HepG2 (cell line): ENCODE measurements at regions not wholly inside any gene's neighbourhood (a gene's known extent, or its start where the extent isn't known, plus 50 kb on each side); places are given as distances from the start of the nearest gene placed in this dataset.

Experiments used
- ATAC-seq: fragments of 200-7000 bp; cut with Tn5 transposase; 3 replicates; pipeline ENCODE4 v1.9.1; 2020; ENCODE audit warnings: mild to moderate bottlenecking, moderate library complexity
- BruUV-seq: library from RNA; stranded (reverse); fragments of 400-500 nt; replicated peaks from 2 replicates; lab custom pipeline; 2021; lab: Mats Ljungman, UMichigan
- CTCF ChIA-PET: fragments of 300-600 bp; formaldehyde crosslinking; extraction: SDS; loops from one replicate; lab custom pipeline; 2021; ENCODE audit warnings: low total read pairs, inconsistent platforms, low intra/inter-chr PET ratio; lab: Yijun Ruan, JAX
- POLR2A ChIA-PET: fragments of 350-600 bp; sonication (Branson Sonifier 250); formaldehyde crosslinking; loops from one replicate; lab custom pipeline; 2020; ENCODE audit warnings: antibody characterized with exemption, inconsistent platforms; lab: Yijun Ruan, JAX
- DNase-seq: peaks from one replicate; pipeline ENCODE4 v3.0.0-alpha.2; 2015; ENCODE audit warnings: low spot score
- FAIRE-seq: peaks from 3 replicates; lab custom pipeline; 2011; peaks lifted over from hg19 to GRCh38; lab: Jason Lieb, UNC
- H2AFZ ChIP-seq: one replicate; pipeline ENCODE4 v1.6.1; 2011; ENCODE audit warnings: low read length, inconsistent platforms
- H3K27ac ChIP-seq: fragments of 300-600 bp; 3 replicates; pipeline ENCODE4 v1.8.0; 2011; ENCODE audit warnings: mixed run types, mild to moderate bottlenecking, mixed read lengths, low read length, inconsistent platforms; ENCODE audit not compliant: insufficient read depth; ENCODE audit errors: extremely low read length
- H3K27me3 ChIP-seq, 2 experiments: fragments of 200-600 bp in 1 of 2; 2 replicates in 1 of 2; 3 replicates in 1 of 2; pipeline versions ENCODE4 v1.6.0 to v1.8.0; 2011; ENCODE audit warnings: low read length in 2 of 2, mild to moderate bottlenecking in 2 of 2, moderate library complexity in 2 of 2, inconsistent platforms in 1 of 2; ENCODE audit not compliant: insufficient read depth in 2 of 2, control insufficient read depth in 1 of 2
- H3K36me3 ChIP-seq, 2 experiments: fragments of 200-600 bp in 1 of 2; replicated peaks in 1 of 2; 2 replicates in 1 of 2; 3 replicates in 1 of 2; pipeline versions ENCODE4 v1.5.1 to v1.8.0; 2011; ENCODE audit warnings: low read length in 2 of 2, inconsistent platforms in 1 of 2; ENCODE audit not compliant: insufficient read depth in 2 of 2, control insufficient read depth in 1 of 2
- H3K4me1 ChIP-seq: 2 replicates; pipeline ENCODE4 v1.5.1; 2012; ENCODE audit warnings: low read length, inconsistent platforms; ENCODE audit not compliant: insufficient read depth
- H3K4me2 ChIP-seq: 2 replicates; pipeline ENCODE4 v1.6.0; 2011; ENCODE audit warnings: low read depth, low read length, inconsistent platforms
- H3K4me3 ChIP-seq, 3 experiments: fragments of 200-600 bp in 1 of 3; sonication (generic), shearing (Covaris generic) in 1 of 3; replicated peaks in 1 of 3; 2 replicates each; pipeline ENCODE4 v1.5.1; 2011 to 2016; ENCODE audit warnings: low read length in 3 of 3, inconsistent platforms in 2 of 3, low read depth in 2 of 3, mild to moderate bottlenecking in 2 of 3, control low read depth in 1 of 3, mixed read lengths in 1 of 3; ENCODE audit not compliant: insufficient read depth in 1 of 3
- H3K79me2 ChIP-seq: one replicate; pipeline ENCODE4 v1.6.1; 2011; ENCODE audit warnings: low read length, inconsistent platforms; ENCODE audit not compliant: insufficient read depth
- H3K9ac ChIP-seq: 2 replicates; pipeline ENCODE4 v1.6.0; 2011; ENCODE audit warnings: mild to moderate bottlenecking, low read depth, low read length, inconsistent platforms; ENCODE audit not compliant: insufficient read depth
- H3K9me3 ChIP-seq: 2 replicates; pipeline ENCODE4 v1.5.1; 2012; ENCODE audit warnings: mild to moderate bottlenecking, low read length
- H4K20me1 ChIP-seq: 2 replicates; pipeline ENCODE4 v1.6.0; 2011; ENCODE audit warnings: inconsistent platforms, mild to moderate bottlenecking, low read length, moderate library complexity; ENCODE audit not compliant: insufficient read depth
- ERF ChIP-seq: IDR thresholded peaks from 2 replicates; pipeline ENCODE4 v1.6.1; 2018; ENCODE audit warnings: missing biosample characterization, missing genetic modification reagents
- FOXC1 ChIP-seq: sonication (generic); formaldehyde crosslinking; IDR thresholded peaks from 2 replicates; pipeline ENCODE4 v1.8.0; 2022; ENCODE audit warnings: mild to moderate bottlenecking, missing genetic modification reagents, borderline replicate concordance
- HOXA9 ChIP-seq: sonication (generic); formaldehyde crosslinking; IDR thresholded peaks from 2 replicates; pipeline ENCODE4 v1.8.1; 2022; ENCODE audit warnings: missing genetic modification reagents, mild to moderate bottlenecking, moderate library complexity, borderline replicate concordance
- KLF12 ChIP-seq: sonication (generic); formaldehyde crosslinking; IDR thresholded peaks from 2 replicates; pipeline ENCODE4 v1.4.0; 2020; ENCODE audit warnings: missing genetic modification reagents, borderline replicate concordance
- MED8 ChIP-seq: sonication (generic); formaldehyde crosslinking; IDR thresholded peaks from 2 replicates; pipeline ENCODE4 v1.8.1; 2023; ENCODE audit warnings: mild to moderate bottlenecking, missing genetic modification reagents; ENCODE audit not compliant: insufficient replicate concordance
- REL ChIP-seq: sonication (generic); formaldehyde crosslinking; conservative IDR thresholded peaks from 2 replicates; pipeline ENCODE4 v1.8.0; 2022; ENCODE audit warnings: mild to moderate bottlenecking, missing genetic modification reagents, moderate library complexity
- TBL1XR1 ChIP-seq: fragments of 150-350 bp; IDR thresholded peaks from 2 replicates; pipeline ENCODE4 v1.6.1; 2014; ENCODE audit warnings: borderline replicate concordance, low read length; ENCODE audit not compliant: partially characterized antibody
- ZBTB42 ChIP-seq: sonication (generic); formaldehyde crosslinking; IDR thresholded peaks from 2 replicates; pipeline ENCODE4 v1.5.0; 2020; ENCODE audit warnings: mild to moderate bottlenecking, missing genetic modification reagents
- ZMAT3 ChIP-seq: sonication (generic); formaldehyde crosslinking; conservative IDR thresholded peaks from 2 replicates; pipeline ENCODE4 v1.7.0; 2021; ENCODE audit warnings: missing genetic modification reagents
- ZNF251 ChIP-seq: sonication (generic); formaldehyde crosslinking; IDR thresholded peaks from 2 replicates; pipeline ENCODE4 v1.9.0; 2021; ENCODE audit warnings: mild to moderate bottlenecking, missing genetic modification reagents
- ZNF547 ChIP-seq: sonication (generic); formaldehyde crosslinking; IDR thresholded peaks from 2 replicates; pipeline ENCODE4 v1.5.1; 2020; ENCODE audit warnings: mild to moderate bottlenecking, missing genetic modification reagents
- ZNF562 ChIP-seq: sonication (generic); formaldehyde crosslinking; IDR thresholded peaks from 2 replicates; pipeline ENCODE4 v1.8.0; 2022; ENCODE audit warnings: missing genetic modification reagents, borderline replicate concordance
- ZNF713 ChIP-seq: sonication (generic); formaldehyde crosslinking; IDR thresholded peaks from 2 replicates; pipeline ENCODE4 v1.4.0; 2020; ENCODE audit warnings: mild to moderate bottlenecking, missing genetic modification reagents
- ZNF891 ChIP-seq: sonication (generic); formaldehyde crosslinking; IDR thresholded peaks from 2 replicates; pipeline ENCODE4 v1.5.0; 2020; ENCODE audit warnings: mild to moderate bottlenecking, missing genetic modification reagents
- WGBS: methylation state at CpG from one replicate; pipeline ENCODE4 v1.1.6; 2017; ENCODE audit warnings: low lambda C conversion rate; 5-methylcytosine and 5-hydroxymethylcytosine counted together
- in situ Hi-C: cut with HindIII; loops from 2 replicates; pipeline ENCODE4 v1.10.0; 2017; ENCODE audit warnings: low pct_unique_long_range_greater_than_20kb; ENCODE audit not compliant: extremely low pct_ligation_motif_present
- intact Hi-C: fragments of 100-400 bp; cut with micrococcal nuclease; formaldehyde crosslinking; loops from one replicate; pipeline ENCODE4 v1.10.0; 2022; ENCODE audit not compliant: unreplicated experiment
- TF ChIP-seq, protein P1 (sequence below): sonication (generic); formaldehyde crosslinking; IDR thresholded peaks from 2 replicates; pipeline ENCODE4 v1.9.0; 2022; ENCODE audit warnings: low read depth, missing genetic modification reagents
- TF ChIP-seq, protein P2 (sequence below): sonication (generic); IDR thresholded peaks from 2 replicates; pipeline ENCODE4 v1.6.1; 2016; ENCODE audit warnings: low read depth, borderline replicate concordance
- TF ChIP-seq, protein P3 (sequence below): sonication (generic); formaldehyde crosslinking; IDR thresholded peaks from 2 replicates; pipeline ENCODE4 v1.5.0; 2020; ENCODE audit warnings: missing genetic modification reagents
- TF ChIP-seq, protein P4 (sequence below): sonication (generic); formaldehyde crosslinking; conservative IDR thresholded peaks from 2 replicates; pipeline ENCODE4 v1.4.0; 2020; ENCODE audit warnings: missing genetic modification reagents

DNA sequence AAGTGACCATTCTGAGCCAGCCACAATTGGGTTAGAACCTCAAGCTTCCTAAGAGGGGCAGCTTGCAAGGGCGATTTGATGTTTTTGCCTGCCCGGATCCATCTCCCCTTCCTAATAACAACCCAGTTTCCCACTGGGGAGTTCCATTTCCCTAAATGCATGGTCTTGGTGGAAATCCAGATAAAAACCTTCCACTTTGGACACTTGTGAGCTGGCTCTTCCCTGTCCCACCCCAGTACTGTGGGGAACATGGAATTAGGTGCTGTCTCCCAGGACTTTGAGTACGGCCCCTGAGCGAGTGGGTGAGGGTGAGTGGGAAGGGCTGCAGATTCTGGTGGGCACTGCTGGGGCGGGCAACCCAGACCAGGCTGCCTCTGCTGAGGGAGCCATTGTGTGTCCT lies 122.3 kb downstream of the DDX1 start:
- in situ Hi-C loops (no loop called here), intact Hi-C loops (no loop called here)
- ChIA-PET POLR2A (no interaction called here), CTCF (no interaction called here)
- Histone ChIP-seq H2AFZ (no peak overlapping the region), H3K27ac (no peak overlapping the region), H3K9ac (no peak overlapping the region), H3K36me3 (no peaks in the 10 kb centered on the region), H4K20me1 (no peaks in the 10 kb centered on the region), H3K27me3 (peaks cover 0 to 14% of the 10 kb centered on the region in 2 experiments; a peak in 3 of 5 replicates), H3K4me2 (no peak overlapping the region), H3K4me3 (no peak overlapping the region), H3K79me2 (no peaks in the 10 kb centered on the region), H3K9me3 (no peaks in the 10 kb centered on the region), H3K4me1 (no peaks in the 10 kb centered on the region)
- WGBS = 49% methylated on average over 5 of the region's 5 CpGs
- TF ChIP-seq ZNF547 (CRISPR knock-in tag) = no peak
- TF ChIP-seq ZNF891 (CRISPR knock-in tag) = no peak
- TF ChIP-seq TBL1XR1 = no peak
- no peak for TF ChIP-seq ZMAT3 (CRISPR knock-in tag)
- no peak for TF ChIP-seq MED8 (CRISPR knock-in tag)
- TF ChIP-seq ZBTB42 = no peak
- no peak for TF ChIP-seq KLF12 (CRISPR knock-in tag)
- no peak for TF ChIP-seq ZNF713 (CRISPR knock-in tag)
- TF ChIP-seq ERF (CRISPR knock-in tag) = no peak
- TF ChIP-seq ZNF251 (CRISPR knock-in tag) = no peak
- TF ChIP-seq, protein P1, sequence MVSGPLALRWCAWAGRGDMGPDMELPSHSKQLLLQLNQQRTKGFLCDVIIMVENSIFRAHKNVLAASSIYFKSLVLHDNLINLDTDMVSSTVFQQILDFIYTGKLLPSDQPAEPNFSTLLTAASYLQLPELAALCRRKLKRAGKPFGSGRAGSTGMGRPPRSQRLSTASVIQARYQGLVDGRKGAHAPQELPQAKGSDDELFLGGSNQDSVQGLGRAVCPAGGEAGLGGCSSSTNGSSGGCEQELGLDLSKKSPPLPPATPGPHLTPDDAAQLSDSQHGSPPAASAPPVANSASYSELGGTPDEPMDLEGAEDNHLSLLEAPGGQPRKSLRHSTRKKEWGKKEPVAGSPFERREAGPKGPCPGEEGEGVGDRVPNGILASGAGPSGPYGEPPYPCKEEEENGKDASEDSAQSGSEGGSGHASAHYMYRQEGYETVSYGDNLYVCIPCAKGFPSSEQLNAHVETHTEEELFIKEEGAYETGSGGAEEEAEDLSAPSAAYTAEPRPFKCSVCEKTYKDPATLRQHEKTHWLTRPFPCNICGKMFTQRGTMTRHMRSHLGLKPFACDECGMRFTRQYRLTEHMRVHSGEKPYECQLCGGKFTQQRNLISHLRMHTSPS = no peak
- TF ChIP-seq REL = no peak
- TF ChIP-seq, protein P2, sequence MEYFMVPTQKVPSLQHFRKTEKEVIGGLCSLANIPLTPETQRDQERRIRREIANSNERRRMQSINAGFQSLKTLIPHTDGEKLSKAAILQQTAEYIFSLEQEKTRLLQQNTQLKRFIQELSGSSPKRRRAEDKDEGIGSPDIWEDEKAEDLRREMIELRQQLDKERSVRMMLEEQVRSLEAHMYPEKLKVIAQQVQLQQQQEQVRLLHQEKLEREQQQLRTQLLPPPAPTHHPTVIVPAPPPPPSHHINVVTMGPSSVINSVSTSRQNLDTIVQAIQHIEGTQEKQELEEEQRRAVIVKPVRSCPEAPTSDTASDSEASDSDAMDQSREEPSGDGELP = no peak
- TF ChIP-seq, protein P3, sequence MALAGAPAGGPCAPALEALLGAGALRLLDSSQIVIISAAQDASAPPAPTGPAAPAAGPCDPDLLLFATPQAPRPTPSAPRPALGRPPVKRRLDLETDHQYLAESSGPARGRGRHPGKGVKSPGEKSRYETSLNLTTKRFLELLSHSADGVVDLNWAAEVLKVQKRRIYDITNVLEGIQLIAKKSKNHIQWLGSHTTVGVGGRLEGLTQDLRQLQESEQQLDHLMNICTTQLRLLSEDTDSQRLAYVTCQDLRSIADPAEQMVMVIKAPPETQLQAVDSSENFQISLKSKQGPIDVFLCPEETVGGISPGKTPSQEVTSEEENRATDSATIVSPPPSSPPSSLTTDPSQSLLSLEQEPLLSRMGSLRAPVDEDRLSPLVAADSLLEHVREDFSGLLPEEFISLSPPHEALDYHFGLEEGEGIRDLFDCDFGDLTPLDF (CRISPR knock-in tag) = no peak
- no peak for TF ChIP-seq HOXA9 (CRISPR knock-in tag)
- TF ChIP-seq, protein P4, sequence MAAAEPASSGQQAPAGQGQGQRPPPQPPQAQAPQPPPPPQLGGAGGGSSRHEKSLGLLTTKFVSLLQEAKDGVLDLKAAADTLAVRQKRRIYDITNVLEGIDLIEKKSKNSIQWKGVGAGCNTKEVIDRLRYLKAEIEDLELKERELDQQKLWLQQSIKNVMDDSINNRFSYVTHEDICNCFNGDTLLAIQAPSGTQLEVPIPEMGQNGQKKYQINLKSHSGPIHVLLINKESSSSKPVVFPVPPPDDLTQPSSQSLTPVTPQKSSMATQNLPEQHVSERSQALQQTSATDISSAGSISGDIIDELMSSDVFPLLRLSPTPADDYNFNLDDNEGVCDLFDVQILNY (CRISPR knock-in tag) = no peak
- no peak for TF ChIP-seq ZNF562 (CRISPR knock-in tag)
- TF ChIP-seq FOXC1 = no peak
- no peak for ATAC-seq
- BruUV-seq = no TSS peak
- DNase-seq = no peak
- FAIRE-seq = no peak
